HUES48 (cell line): ENCODE measurements at regions not wholly inside any gene's neighbourhood (a gene's known extent, or its start where the extent isn't known, plus 50 kb on each side); places are given as distances from the start of the nearest gene placed in this dataset.
"Not testable (repeated sequence)": the region's sequence is repeated elsewhere in the genome, so short reads cannot be mapped to it uniquely, and the experiment has no call there.

Experiments
- H3K27ac ChIP-seq: one replicate; pipeline ENCODE4 v1.7.0; 2013; ENCODE audit warnings: low read depth, low read length, inconsistent platforms
- H3K27me3 ChIP-seq: 2 replicates; pipeline ENCODE4 v1.6.1; 2013; ENCODE audit warnings: mild to moderate bottlenecking, low read length; ENCODE audit not compliant: control insufficient read depth, insufficient read depth
- H3K36me3 ChIP-seq: 2 replicates; pipeline ENCODE4 v1.6.1; 2013; ENCODE audit warnings: low read length; ENCODE audit not compliant: control insufficient read depth, insufficient read depth
- H3K4me1 ChIP-seq: 2 replicates; pipeline ENCODE4 v1.6.1; 2013; ENCODE audit warnings: mild to moderate bottlenecking, low read length; ENCODE audit not compliant: control insufficient read depth, insufficient read depth
- H3K4me3 ChIP-seq: 2 replicates; pipeline ENCODE4 v1.5.1; 2013; ENCODE audit warnings: mild to moderate bottlenecking, low read depth, low read length
- H3K9ac ChIP-seq: 2 replicates; pipeline ENCODE4 v1.6.1; 2013; ENCODE audit warnings: mild to moderate bottlenecking, low read depth, low read length, moderate library complexity
- H3K9me3 ChIP-seq: 2 replicates; pipeline ENCODE4 v1.6.1; 2013; ENCODE audit warnings: low read length; ENCODE audit not compliant: control insufficient read depth, insufficient read depth

GRCh38 chr3:95715128-95715527 lies 1099.3 kb upstream of the EPHA6 start:
- H3K27ac ChIP-seq: no peak overlapping the region
- H3K9ac ChIP-seq: no peak overlapping the region
- no peaks in the 10 kb centered on the region for H3K27me3 ChIP-seq
- peaks cover 21% of the 10 kb centered on the region for H3K4me1 ChIP-seq
- H3K36me3 ChIP-seq: no peaks in the 10 kb centered on the region
- H3K9me3 ChIP-seq: no peaks in the 10 kb centered on the region
- no peak overlapping the region for H3K4me3 ChIP-seq

GRCh38 chr3:95717048-95717447 lies 1097.3 kb upstream of the EPHA6 start:
- H3K4me3 ChIP-seq: no peak overlapping the region
- no peaks in the 10 kb centered on the region for H3K27me3 ChIP-seq
- no peak overlapping the region for H3K9ac ChIP-seq
- H3K36me3 ChIP-seq: no peaks in the 10 kb centered on the region
- peaks cover 21% of the 10 kb centered on the region for H3K4me1 ChIP-seq
- H3K9me3 ChIP-seq: no peaks in the 10 kb centered on the region
- H3K27ac ChIP-seq: no peak overlapping the region

GRCh38 chr3:95718168-95718567 lies 1096.2 kb upstream of the EPHA6 start:
- H3K9me3 ChIP-seq: no peaks in the 10 kb centered on the region
- no peak overlapping the region for H3K9ac ChIP-seq
- no peaks in the 10 kb centered on the region for H3K27me3 ChIP-seq

GRCh38 chr3:95719481-95719880 lies 1094.9 kb upstream of the EPHA6 start:
- Histone ChIP-seq H3K4me1 (peaks cover 21% of the 10 kb centered on the region), H3K27ac (no peak overlapping the region), H3K27me3 (no peaks in the 10 kb centered on the region), H3K4me3 (no peak overlapping the region), H3K36me3 (no peaks in the 10 kb centered on the region), H3K9me3 (no peaks in the 10 kb centered on the region), H3K9ac (no peak overlapping the region)

More at GRCh38 chr3:95718168-95718567, 1096.2 kb upstream of the EPHA6 start:
- no peak overlapping the region for H3K4me3 ChIP-seq
- H3K4me1 ChIP-seq: peaks cover 21% of the 10 kb centered on the region
- no peak overlapping the region for H3K27ac ChIP-seq
- no peaks in the 10 kb centered on the region for H3K36me3 ChIP-seq

- Histone ChIP-seq H3K27me3 (no peaks in the 10 kb centered on the region), H3K36me3 (no peaks in the 10 kb centered on the region), H3K9ac (no peak overlapping the region)
Observed at GRCh38 chr3:95721938-95722337, 1092.5 kb upstream of the EPHA6 start.

GRCh38 chr3:95725770-95726169 lies 1088.6 kb upstream of the EPHA6 start:
- Histone ChIP-seq H3K36me3 (no peaks in the 10 kb centered on the region), H3K27ac (no peak overlapping the region), H3K4me3 (no peak overlapping the region), H3K27me3 (no peaks in the 10 kb centered on the region), H3K4me1 (no peaks in the 10 kb centered on the region), H3K9ac (no peak overlapping the region), H3K9me3 (no peaks in the 10 kb centered on the region)

More at GRCh38 chr3:95721938-95722337, 1092.5 kb upstream of the EPHA6 start:
- peaks cover 4% of the 10 kb centered on the region for H3K4me1 ChIP-seq
- no peaks in the 10 kb centered on the region for H3K9me3 ChIP-seq
- H3K4me3 ChIP-seq: no peak overlapping the region
- no peak overlapping the region for H3K27ac ChIP-seq

- Histone ChIP-seq H3K4me1 (no peaks in the 10 kb centered on the region), H3K9ac (no peak overlapping the region), H3K27ac (no peak overlapping the region), H3K27me3 (no peaks in the 10 kb centered on the region), H3K36me3 (no peaks in the 10 kb centered on the region), H3K9me3 (no peaks in the 10 kb centered on the region), H3K4me3 (no peak overlapping the region)
Observed at GRCh38 chr3:95731753-95732152, 1082.6 kb upstream of the EPHA6 start.

GRCh38 chr3:95733336-95733735 lies 1081.1 kb upstream of the EPHA6 start:
- H3K4me3 ChIP-seq: no peak overlapping the region
- H3K36me3 ChIP-seq: no peaks in the 10 kb centered on the region
- no peaks in the 10 kb centered on the region for H3K27me3 ChIP-seq

GRCh38 chr3:95738045-95738444 lies 1076.3 kb upstream of the EPHA6 start:
- no peaks in the 10 kb centered on the region for H3K36me3 ChIP-seq
- peaks cover 9% of the 10 kb centered on the region for H3K4me1 ChIP-seq
- peaks cover 8% of the 10 kb centered on the region for H3K9me3 ChIP-seq
- H3K27me3 ChIP-seq: no peaks in the 10 kb centered on the region
- H3K9ac ChIP-seq: no peak overlapping the region
- H3K4me3 ChIP-seq: no peak overlapping the region
- H3K27ac ChIP-seq: no peak overlapping the region

More at GRCh38 chr3:95733336-95733735, 1081.1 kb upstream of the EPHA6 start:
- Histone ChIP-seq H3K9ac (no peak overlapping the region), H3K27ac (no peak overlapping the region), H3K4me1 (peaks cover 7% of the 10 kb centered on the region), H3K9me3 (no peaks in the 10 kb centered on the region)

- not testable (repeated sequence) for H3K4me1 ChIP-seq, H3K9ac ChIP-seq, H3K27ac ChIP-seq, H3K36me3 ChIP-seq, H3K4me3 ChIP-seq, H3K27me3 ChIP-seq
- H3K9me3 ChIP-seq: peaks cover 18% of the 10 kb centered on the region
Observed at GRCh38 chr3:95744896-95745295, 1069.5 kb upstream of the EPHA6 start.

GRCh38 chr3:95750097-95750496 lies 1064.3 kb upstream of the EPHA6 start:
- no peaks in the 10 kb centered on the region for H3K36me3 ChIP-seq
- H3K27ac ChIP-seq: no peak overlapping the region
- no peak overlapping the region for H3K9ac ChIP-seq
- H3K9me3 ChIP-seq: peaks cover 5% of the 10 kb centered on the region; the same call in 1 of the 2 replicates
- H3K4me1 ChIP-seq: no peaks in the 10 kb centered on the region
- H3K27me3 ChIP-seq: no peaks in the 10 kb centered on the region
- no peak overlapping the region for H3K4me3 ChIP-seq

GRCh38 chr3:95751509-95751908 lies 1062.9 kb upstream of the EPHA6 start:
- no peak overlapping the region for H3K4me3 ChIP-seq

More at GRCh38 chr3:95751509-95751908, 1062.9 kb upstream of the EPHA6 start:
- H3K36me3 ChIP-seq: no peaks in the 10 kb centered on the region
- H3K27ac ChIP-seq: no peak overlapping the region
- H3K4me1 ChIP-seq: no peaks in the 10 kb centered on the region
- no peaks in the 10 kb centered on the region for H3K27me3 ChIP-seq
- H3K9ac ChIP-seq: no peak overlapping the region
- H3K9me3 ChIP-seq: no peaks in the 10 kb centered on the region
